Upper lobe of left lung (tissue), 6 donors: ENCODE measurements at regions not wholly inside any gene's neighbourhood (a gene's known extent, or its start where the extent isn't known, plus 50 kb on each side); places are given as distances from the start of the nearest gene placed in this dataset.

Source experiments
- ATAC-seq, 2 donors: fragments of 200-7000 bp; cut with Tn5 transposase; one replicate each; pipeline ENCODE4 v1.9.1; 2022; ENCODE audit warnings: mild to moderate bottlenecking in 2 of 2, moderate library complexity in 2 of 2; ENCODE audit not compliant: low FRiP score in 2 of 2
- DNase-seq, 2 donors: peaks; one replicate each; pipeline ENCODE4 v3.0.0-alpha.2; 2019 to 2020
- H3K27ac ChIP-seq, 4 donors: fragments of 200-600 bp; sonication (generic); one replicate each; pipeline ENCODE4 v1.5.1; 2016 to 2019
- H3K27me3 ChIP-seq, 4 donors: fragments of 200-600 bp; sonication (generic); one replicate each; pipeline ENCODE4 v1.5.1; 2017 to 2019
- H3K36me3 ChIP-seq, 4 donors: fragments of 200-600 bp; sonication (generic); one replicate each; pipeline ENCODE4 v1.5.1; 2016 to 2019
- H3K4me1 ChIP-seq, 4 donors: fragments of 200-600 bp; sonication (generic); one replicate each; pipeline ENCODE4 v1.5.1; 2018 to 2019
- H3K4me3 ChIP-seq, 4 donors: fragments of 200-600 bp; sonication (generic); one replicate each; pipeline ENCODE4 v1.5.1; 2017 to 2019; ENCODE audit warnings: mild to moderate bottlenecking in 2 of 4, moderate library complexity in 1 of 4
- H3K9me3 ChIP-seq, 4 donors: fragments of 200-600 bp; sonication (generic); one replicate each; pipeline ENCODE4 v1.5.1; 2018 to 2019
- CTCF ChIP-seq, 6 experiments: fragments of 450-650 bp in 4 of 6; fragments of 200-600 bp in 2 of 6; sonication (generic) in 2 of 6; IDR thresholded peaks; one replicate each; pipeline ENCODE4 v1.5.1; 2016 to 2019; ENCODE audit warnings: antibody characterized with exemption in 6 of 6
- EP300 ChIP-seq, 4 donors: sonication (generic); formaldehyde crosslinking; IDR thresholded peaks; one replicate each; pipeline ENCODE4 v1.5.1; 2017; ENCODE audit warnings: antibody characterized with exemption in 4 of 4, control low read depth in 2 of 4
- POLR2A ChIP-seq, 4 donors: fragments of 450-650 bp; IDR thresholded peaks; one replicate each; pipeline ENCODE4 v1.5.1; 2016 to 2017; ENCODE audit warnings: antibody characterized with exemption in 4 of 4, mild to moderate bottlenecking in 2 of 4
- POLR2AphosphoS5 ChIP-seq, 2 donors: sonication (generic); formaldehyde crosslinking; IDR thresholded peaks; one replicate each; pipeline ENCODE4 v1.5.1; 2017; ENCODE audit warnings: antibody characterized with exemption in 2 of 2
- WGBS, 2 donors: methylation state at CpG; one replicate each; pipeline ENCODE4 v1.1.5; 2017 to 2018; 5-methylcytosine and 5-hydroxymethylcytosine counted together
- donor health status: DM: no; HTN: no; CAD: no; lungs with moderate emphysema.
- donor health status: DM: no; HTN: yes; CAD: no; lungs with severe emphysema.

GRCh38 chr12:124122722-124123121 is 149.7 kb downstream of the ZNF664 start:
- no peak for ATAC-seq
- H3K36me3 ChIP-seq: no peaks in the 10 kb centered on the region
- DNase-seq: no peak
- H3K4me3 ChIP-seq: no peak overlapping the region
- WGBS, 2 donors: 85 to 91% methylated on average over 9 of the region's 9 CpGs
- H3K4me1 ChIP-seq: no peaks in the 10 kb centered on the region
- TF ChIP-seq CTCF (IDR thresholded peaks at IDR 0.05): no peak
- TF ChIP-seq POLR2A (IDR thresholded peaks at IDR 0.05): no peak
- no peak for TF ChIP-seq EP300 (IDR thresholded peaks at IDR 0.05)
- no peak for TF ChIP-seq POLR2AphosphoS5 (IDR thresholded peaks at IDR 0.05)
- H3K9me3 ChIP-seq: no peaks in the 10 kb centered on the region
- H3K27ac ChIP-seq: no peak overlapping the region
- H3K27me3 ChIP-seq: no peaks in the 10 kb centered on the region

- 75 to 77% methylated on average over 10 of the region's 10 CpGs for WGBS, 2 donors
- ATAC-seq: no peak
- Histone ChIP-seq H3K27me3 (no peaks in the 10 kb centered on the region), H3K9me3 (no peaks in the 10 kb centered on the region), H3K36me3 (no peaks in the 10 kb centered on the region), H3K4me3 (no peak overlapping the region), H3K27ac (no peak overlapping the region), H3K4me1 (no peaks in the 10 kb centered on the region)
- TF ChIP-seq EP300 (IDR thresholded peaks at IDR 0.05): no peak
- TF ChIP-seq POLR2A (IDR thresholded peaks at IDR 0.05): no peak
- no peak for TF ChIP-seq CTCF (IDR thresholded peaks at IDR 0.05)
- TF ChIP-seq POLR2AphosphoS5 (IDR thresholded peaks at IDR 0.05): no peak
- DNase-seq: no peak
These were observed 150.4 kb downstream of the ZNF664 start for GRCh38 chr12:124123296-124124000.

DNA sequence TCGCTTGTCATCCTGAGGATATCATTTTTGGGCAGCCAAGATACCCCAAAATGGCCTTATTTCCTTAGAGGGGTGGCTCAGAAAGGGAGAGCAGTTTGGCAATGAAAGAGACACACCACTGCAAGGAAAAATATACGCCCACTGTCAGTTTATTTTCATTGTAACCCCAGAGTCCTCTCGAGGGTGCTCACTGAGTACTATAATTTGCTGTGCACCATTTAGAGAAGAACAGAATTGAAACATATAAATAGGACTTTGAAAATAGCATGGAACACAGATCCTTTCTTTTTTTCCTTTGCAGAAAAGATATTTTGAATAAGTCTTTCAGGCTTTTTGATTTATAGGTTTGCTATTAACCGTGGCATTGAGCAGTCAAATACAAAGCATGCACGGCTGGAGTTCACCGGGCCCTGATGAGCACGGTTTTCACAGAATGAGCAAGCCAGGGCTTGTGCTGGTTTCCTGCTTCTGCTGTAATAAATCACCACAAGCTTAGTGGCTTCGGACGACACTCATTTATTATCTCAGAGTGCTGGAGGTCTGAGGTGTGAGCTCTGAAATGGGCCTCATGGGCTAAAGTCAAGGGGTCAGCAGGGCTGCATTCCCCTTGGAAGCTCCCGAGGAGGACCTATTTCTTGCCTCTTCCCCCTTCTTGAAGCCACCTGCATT is 152.3 kb downstream of the ZNF664 start:
- no peak for DNase-seq
- H3K4me1 ChIP-seq: no peaks in the 10 kb centered on the region
- no peak for ATAC-seq
- no peaks in the 10 kb centered on the region for H3K36me3 ChIP-seq
- no peaks in the 10 kb centered on the region for H3K9me3 ChIP-seq
- WGBS, 2 donors: 59 to 65% methylated on average over 10 of the region's 10 CpGs
- no peak for TF ChIP-seq CTCF (IDR thresholded peaks at IDR 0.05)
- no peak for TF ChIP-seq POLR2A (IDR thresholded peaks at IDR 0.05)
- TF ChIP-seq EP300 (IDR thresholded peaks at IDR 0.05): no peak
- TF ChIP-seq POLR2AphosphoS5 (IDR thresholded peaks at IDR 0.05): no peak
- no peak overlapping the region for H3K4me3 ChIP-seq
- H3K27me3 ChIP-seq: no peaks in the 10 kb centered on the region
- no peak overlapping the region for H3K27ac ChIP-seq

GRCh38 chr12:124126950-124127655 is 154.1 kb downstream of the ZNF664 start:
- no peak for TF ChIP-seq POLR2AphosphoS5 (IDR thresholded peaks at IDR 0.05)
- no peak for TF ChIP-seq CTCF (IDR thresholded peaks at IDR 0.05)
- TF ChIP-seq POLR2A (IDR thresholded peaks at IDR 0.05): no peak
- no peak for TF ChIP-seq EP300 (IDR thresholded peaks at IDR 0.05)
- H3K9me3 ChIP-seq: no peaks in the 10 kb centered on the region
- 76 to 77% methylated on average over 15 of the region's 15 CpGs for WGBS, 2 donors
- no peaks in the 10 kb centered on the region for H3K36me3 ChIP-seq
- no peak overlapping the region for H3K4me3 ChIP-seq
- H3K27ac ChIP-seq: no peak overlapping the region
- no peak for ATAC-seq
- no peaks in the 10 kb centered on the region for H3K4me1 ChIP-seq
- no peaks in the 10 kb centered on the region for H3K27me3 ChIP-seq
- DNase-seq: no peak
